ENCODE measurements at regions not wholly inside any gene's neighbourhood (a gene's known extent, or its start where the extent isn't known, plus 50 kb on each side); places are given as distances from the start of the nearest gene placed in this dataset.

- no peak overlapping the region for H3K9ac ChIP-seq
- WGBS (ENCODE audit: low lambda C conversion rate): 55% methylated on average over 14 of the region's 14 CpGs
- no peak for TF ChIP-seq REST (IDR thresholded peaks at IDR 0.05; ENCODE audit: low read depth, low read length)
- TF ChIP-seq NFIC (IDR thresholded peaks at IDR 0.05; ENCODE audit: borderline replicate concordance): peak; percentile 57; the same call in 1 of the 2 replicates
- peak; percentile 18; the same call in 1 of the 2 replicates for TF ChIP-seq TCF12 (IDR thresholded peaks at IDR 0.05)
- no peak for TF ChIP-seq RFX5 (IDR thresholded peaks at IDR 0.05; ENCODE audit: low read length)
- TF ChIP-seq TAF1 (IDR thresholded peaks at IDR 0.05; ENCODE audit: borderline replicate concordance, low read depth, low read length): no peak
Measured at GRCh38 chr18:45370255-45371010, 244.8 kb upstream of the SLC14A2 start.

DNA sequence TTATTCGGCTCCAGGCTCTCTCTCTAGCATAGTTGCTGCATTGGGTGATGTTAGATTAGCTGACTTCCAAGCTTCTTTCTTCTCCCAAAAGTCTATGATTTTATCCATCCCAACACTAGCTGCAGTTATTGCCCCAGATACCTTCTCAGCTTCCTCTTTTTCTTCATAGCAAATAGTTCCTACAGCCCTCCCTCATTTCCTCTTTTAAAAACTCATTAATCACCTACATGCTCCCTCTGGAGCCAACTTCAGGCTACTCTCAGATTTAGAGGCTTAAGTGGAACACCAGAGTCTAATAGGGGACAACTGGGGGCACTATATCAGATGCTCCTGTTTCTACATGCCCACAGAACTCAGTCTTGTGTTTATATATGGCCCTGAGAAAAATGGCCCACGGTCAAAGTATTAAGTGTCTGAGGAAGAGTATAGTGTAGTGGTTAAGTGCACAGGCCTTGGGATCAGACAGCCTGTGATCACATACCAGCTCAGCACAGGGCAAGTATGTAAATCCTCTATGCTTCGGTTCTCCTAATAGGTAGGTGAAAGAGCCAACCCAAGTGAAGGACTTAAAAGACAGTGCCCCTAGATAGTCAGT, 241.9 kb upstream of the SLC14A2 start:
- Histone ChIP-seq H3K4me2 (no peak overlapping the region), H3K27ac (ENCODE audit: low read depth in 2 of 2, low read length in 1 of 2) (no peak overlapping the region), H3K4me3 (ENCODE audit: low read depth in 2 of 2, low read length in 1 of 2) (no peak overlapping the region), H3K4me1 (ENCODE audit: control insufficient read depth in 1 of 2, insufficient read depth in 2 of 2, low read depth in 1 of 2, low read length in 1 of 2) (peaks cover 0 to 8% of the 10 kb centered on the region in 2 experiments; a peak in 2 of 4 replicates), H3K9me2 (no peaks in the 10 kb centered on the region), H3F3A (replicated peaks; ENCODE audit: insufficient read depth) (no peaks in the 10 kb centered on the region), H3K27me3 (ENCODE audit: insufficient read depth) (no peaks in the 10 kb centered on the region), H3K79me2 (ENCODE audit: insufficient read depth) (no peaks in the 10 kb centered on the region), H4K20me1 (ENCODE audit: insufficient read depth) (no peaks in the 10 kb centered on the region), H3K9ac (no peak overlapping the region), H3K9me3 (no peaks in the 10 kb centered on the region), H3K36me3 (replicated peaks in 1 of 2; ENCODE audit: control insufficient read depth in 1 of 2, insufficient read depth in 2 of 2, low read length in 1 of 2) (no peaks in the 10 kb centered on the region), H2AFZ (ENCODE audit: low read depth) (no peak overlapping the region)
- no peak for DNase-seq
- TF ChIP-seq FOXJ3 (CRISPR knock-in tag; IDR thresholded peaks at IDR 0.05) (no peak), TEAD4 (IDR thresholded peaks at IDR 0.05; ENCODE audit: borderline replicate concordance, insufficient read depth) (no peak), FOXM1 (IDR thresholded peaks at IDR 0.05; ENCODE audit: low read depth) (no peak), RFX5 (IDR thresholded peaks at IDR 0.05; ENCODE audit: low read length) (no peak), JUND (IDR thresholded peaks at IDR 0.05) (no peak), ELF1 (IDR thresholded peaks at IDR 0.05) (no peak), REST (IDR thresholded peaks at IDR 0.05; ENCODE audit: low read depth, low read length) (no peak)
- TF ChIP-seq, protein P1, sequence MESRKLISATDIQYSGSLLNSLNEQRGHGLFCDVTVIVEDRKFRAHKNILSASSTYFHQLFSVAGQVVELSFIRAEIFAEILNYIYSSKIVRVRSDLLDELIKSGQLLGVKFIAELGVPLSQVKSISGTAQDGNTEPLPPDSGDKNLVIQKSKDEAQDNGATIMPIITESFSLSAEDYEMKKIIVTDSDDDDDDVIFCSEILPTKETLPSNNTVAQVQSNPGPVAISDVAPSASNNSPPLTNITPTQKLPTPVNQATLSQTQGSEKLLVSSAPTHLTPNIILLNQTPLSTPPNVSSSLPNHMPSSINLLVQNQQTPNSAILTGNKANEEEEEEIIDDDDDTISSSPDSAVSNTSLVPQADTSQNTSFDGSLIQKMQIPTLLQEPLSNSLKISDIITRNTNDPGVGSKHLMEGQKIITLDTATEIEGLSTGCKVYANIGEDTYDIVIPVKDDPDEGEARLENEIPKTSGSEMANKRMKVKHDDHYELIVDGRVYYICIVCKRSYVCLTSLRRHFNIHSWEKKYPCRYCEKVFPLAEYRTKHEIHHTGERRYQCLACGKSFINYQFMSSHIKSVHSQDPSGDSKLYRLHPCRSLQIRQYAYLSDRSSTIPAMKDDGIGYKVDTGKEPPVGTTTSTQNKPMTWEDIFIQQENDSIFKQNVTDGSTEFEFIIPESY (IDR thresholded peaks at IDR 0.05; ENCODE audit: borderline replicate concordance, low read depth): no peak
- WGBS (ENCODE audit: low lambda C conversion rate): 71% methylated on average over 3 of the region's 3 CpGs
- ChIA-PET CTCF (interaction anchor here (1.6 to 2.3 kb wide), 2 partner anchors 13 to 128 kb away, joined by 3 to 8 read pairs; no protein-coding TSS in a partner anchor), POLR2A (no interaction called here)

More at GRCh38 chr18:45370255-45371010, 244.8 kb upstream of the SLC14A2 start:
- H3F3A ChIP-seq (replicated peaks; ENCODE audit: insufficient read depth): no peaks in the 10 kb centered on the region
- DNase-seq: no peak
- CTCF ChIA-PET: interaction anchor here (1.6 to 3.2 kb wide), 4 partner anchors 14 to 158 kb away, joined by 3 to 9 read pairs (median 6); no protein-coding TSS in a partner anchor
- H4K20me1 ChIP-seq (ENCODE audit: insufficient read depth): no peaks in the 10 kb centered on the region
- peak overlapping the region; percentile 47 to 55; a peak in 3 of 4 replicates for H3K27ac ChIP-seq (ENCODE audit: low read depth in 2 of 2, low read length in 1 of 2)
- no peaks in the 10 kb centered on the region for H3K36me3 ChIP-seq (replicated peaks in 1 of 2; ENCODE audit: control insufficient read depth in 1 of 2, insufficient read depth in 2 of 2, low read length in 1 of 2)
- H3K4me3 ChIP-seq (ENCODE audit: low read depth in 2 of 2, low read length in 1 of 2): no peak overlapping the region
- H2AFZ ChIP-seq (ENCODE audit: low read depth): 0 out of 2 replicates have a peak overlapping the region, but pooled peaks have one; percentile 51
- H3K9me2 ChIP-seq: no peaks in the 10 kb centered on the region
- H3K79me2 ChIP-seq (ENCODE audit: insufficient read depth): no peaks in the 10 kb centered on the region
- no peaks in the 10 kb centered on the region for H3K9me3 ChIP-seq
- POLR2A ChIA-PET: no interaction called here
- peaks cover 0 to 8% of the 10 kb centered on the region in 2 experiments; a peak in 2 of 4 replicates for H3K4me1 ChIP-seq (ENCODE audit: control insufficient read depth in 1 of 2, insufficient read depth in 2 of 2, low read depth in 1 of 2, low read length in 1 of 2)
- no peaks in the 10 kb centered on the region for H3K27me3 ChIP-seq (ENCODE audit: insufficient read depth)
- H3K4me2 ChIP-seq: peak overlapping the region; percentile 27; the same call in 1 of the 2 replicates

Measured in SK-N-SH (cell line).